ENCODE measurements at regions not wholly inside any gene's neighbourhood (a gene's known extent, or its start where the extent isn't known, plus 50 kb on each side); places are given as distances from the start of the nearest gene placed in this dataset.

DNA sequence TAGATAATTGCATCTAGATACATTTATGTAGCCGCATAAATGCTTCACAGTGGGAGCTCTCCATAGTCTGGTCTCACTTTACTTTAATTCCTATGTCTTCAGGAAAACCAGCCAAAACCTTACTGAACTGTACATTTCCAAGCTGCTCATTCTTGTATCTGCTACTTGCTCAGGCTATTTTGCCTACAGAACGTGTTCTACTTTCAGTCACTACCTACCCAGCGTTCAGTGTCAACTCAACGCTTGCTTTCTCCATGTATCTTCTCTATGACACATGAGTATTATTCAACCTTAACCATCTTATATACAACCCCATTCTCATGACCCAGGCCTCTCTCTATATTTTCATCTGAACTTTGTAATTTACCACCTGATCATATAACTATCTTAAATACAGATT, 101.9 kb downstream of the KLF12 start:
- Histone ChIP-seq H3K9me3 (ENCODE audit: control insufficient read depth, insufficient read depth, low read length) (no peaks in the 10 kb centered on the region), H3K4me1 (ENCODE audit: control insufficient read depth, insufficient read depth, low read length) (no peaks in the 10 kb centered on the region), H3K4me3 (ENCODE audit: low read depth, low read length) (no peak overlapping the region), H3K27me3 (ENCODE audit: control insufficient read depth, insufficient read depth, low read length) (no peaks in the 10 kb centered on the region), H3K36me3 (ENCODE audit: control insufficient read depth, insufficient read depth, low read length) (no peaks in the 10 kb centered on the region), H3K27ac (ENCODE audit: low read depth, low read length) (no peak overlapping the region)
- no peak for DNase-seq (ENCODE audit: low read depth in 4 of 6, low spot score in 6 of 6)
- 87% methylated on average over 4 of the region's 4 CpGs for WGBS (ENCODE audit: insufficient coverage)

DNA sequence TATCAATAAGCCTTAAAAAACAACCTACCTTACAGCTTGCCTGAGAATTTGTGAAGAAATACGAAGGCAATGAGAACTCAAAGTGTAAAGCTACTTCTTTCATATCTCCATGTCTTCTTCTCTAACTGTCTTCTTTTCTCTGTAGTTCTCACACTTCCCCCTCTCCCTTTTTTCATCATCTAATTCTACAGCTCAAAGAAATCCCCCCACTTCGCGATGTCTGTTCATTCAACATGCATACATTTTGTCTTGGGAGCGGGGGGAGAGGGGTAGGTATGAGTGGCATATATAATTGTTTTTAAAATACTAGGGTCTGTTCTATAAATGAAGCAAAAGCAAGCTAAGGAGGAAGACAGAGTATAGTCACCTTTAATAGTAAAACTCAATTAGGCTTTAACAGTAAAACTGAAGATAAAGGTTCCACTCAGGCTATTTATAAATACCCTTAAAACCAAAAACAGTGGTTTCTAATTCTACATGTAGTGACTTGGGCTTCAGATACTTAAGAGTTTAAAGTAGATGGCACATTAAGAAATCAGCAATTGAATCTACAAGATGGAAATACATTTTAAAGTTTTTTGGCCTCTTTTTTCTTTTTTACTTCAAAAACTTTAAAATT, 106.9 kb downstream of the KLF12 start:
- Histone ChIP-seq H3K27ac (ENCODE audit: low read depth, low read length) (no peak overlapping the region), H3K4me3 (ENCODE audit: low read depth, low read length) (no peak overlapping the region), H3K9me3 (ENCODE audit: control insufficient read depth, insufficient read depth, low read length) (no peaks in the 10 kb centered on the region), H3K36me3 (ENCODE audit: control insufficient read depth, insufficient read depth, low read length) (no peaks in the 10 kb centered on the region), H3K27me3 (ENCODE audit: control insufficient read depth, insufficient read depth, low read length) (no peaks in the 10 kb centered on the region), H3K4me1 (ENCODE audit: control insufficient read depth, insufficient read depth, low read length) (no peaks in the 10 kb centered on the region)
- DNase-seq (ENCODE audit: low read depth in 4 of 6, low spot score in 6 of 6), result no peak
- WGBS (ENCODE audit: insufficient coverage), result no CpG with 5 or more reads among the region's 4 CpGs

DNA sequence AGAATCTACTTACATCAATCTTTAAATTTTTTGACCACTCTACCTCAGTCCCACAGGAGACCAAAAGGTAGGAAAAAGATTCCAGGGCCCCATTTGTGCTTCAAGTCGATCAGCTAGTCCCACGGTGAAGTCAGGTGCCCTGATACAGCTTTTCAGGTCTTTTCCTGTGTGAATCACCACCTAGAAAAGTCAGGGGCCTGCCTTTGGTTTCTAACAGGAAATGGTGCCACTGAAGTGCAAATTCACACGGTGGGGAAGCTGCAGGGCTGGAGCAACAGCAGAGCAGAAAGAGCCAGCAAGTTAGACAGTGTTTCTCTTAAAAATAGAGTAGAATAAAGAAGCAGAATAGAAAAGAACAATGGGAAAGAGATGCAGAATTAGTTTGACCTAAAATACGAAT, 107.5 kb downstream of the KLF12 start:
- peak in 1 of 6 donors; percentile 23 for DNase-seq (ENCODE audit: low read depth in 4 of 6, low spot score in 6 of 6)
- 22% methylated on average over 3 of the region's 4 CpGs for WGBS (ENCODE audit: insufficient coverage)

DNA sequence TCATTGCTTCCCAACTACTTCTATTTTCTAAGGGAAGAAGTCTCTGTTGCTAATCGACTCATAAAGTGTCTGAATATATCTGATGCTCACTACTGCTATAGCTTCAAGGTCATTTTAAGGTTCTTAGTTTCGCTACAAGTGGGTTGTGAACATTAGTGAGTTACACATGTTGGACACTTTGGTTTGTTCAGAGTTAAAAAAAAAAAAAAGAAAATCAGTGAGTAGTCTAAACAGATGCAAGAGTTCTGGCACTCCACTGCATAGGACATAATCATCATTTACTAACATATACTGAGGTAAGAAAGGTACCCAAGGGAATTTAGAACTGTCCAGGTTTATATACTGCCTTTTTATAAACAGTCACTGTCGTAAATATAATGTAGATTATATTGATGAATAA, 108.8 kb downstream of the KLF12 start:
- no peak overlapping the region for H3K4me3 ChIP-seq (ENCODE audit: low read depth, low read length)
- H3K27ac ChIP-seq (ENCODE audit: low read depth, low read length), result no peak overlapping the region
- WGBS (ENCODE audit: insufficient coverage), result no CpG with 5 or more reads among the region's 3 CpGs
- H3K36me3 ChIP-seq (ENCODE audit: control insufficient read depth, insufficient read depth, low read length), result no peaks in the 10 kb centered on the region
- H3K9me3 ChIP-seq (ENCODE audit: control insufficient read depth, insufficient read depth, low read length), result no peaks in the 10 kb centered on the region
- H3K27me3 ChIP-seq (ENCODE audit: control insufficient read depth, insufficient read depth, low read length), result no peaks in the 10 kb centered on the region
- no peak for DNase-seq (ENCODE audit: low read depth in 4 of 6, low spot score in 6 of 6)
- no peaks in the 10 kb centered on the region for H3K4me1 ChIP-seq (ENCODE audit: control insufficient read depth, insufficient read depth, low read length)

More for the DNA sequence above, 107.5 kb downstream of the KLF12 start:
- Histone ChIP-seq H3K9me3 (ENCODE audit: control insufficient read depth, insufficient read depth, low read length) (no peaks in the 10 kb centered on the region), H3K27me3 (ENCODE audit: control insufficient read depth, insufficient read depth, low read length) (no peaks in the 10 kb centered on the region), H3K36me3 (ENCODE audit: control insufficient read depth, insufficient read depth, low read length) (no peaks in the 10 kb centered on the region), H3K4me1 (ENCODE audit: control insufficient read depth, insufficient read depth, low read length) (no peaks in the 10 kb centered on the region), H3K27ac (ENCODE audit: low read depth, low read length) (no peak overlapping the region), H3K4me3 (ENCODE audit: low read depth, low read length) (no peak overlapping the region)

DNA sequence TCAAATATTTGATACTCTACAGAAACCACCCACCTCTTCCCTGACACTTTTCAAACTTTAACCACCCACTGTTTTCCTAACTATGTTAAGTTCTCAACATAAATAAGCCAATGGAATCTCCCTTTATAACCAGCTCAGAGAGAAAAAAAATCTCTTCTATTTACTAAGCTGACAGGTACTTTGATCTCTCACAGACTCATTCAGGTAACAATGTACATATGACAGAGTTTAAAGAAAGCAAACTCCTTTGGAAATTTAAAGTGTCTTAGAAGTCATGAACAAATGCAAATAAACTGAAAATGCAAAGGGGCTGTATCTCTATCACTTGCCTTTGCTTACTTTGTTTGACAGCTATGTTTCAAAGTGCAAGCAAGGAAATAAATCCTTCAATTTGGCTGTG, 109.3 kb downstream of the KLF12 start:
- no peak for DNase-seq (ENCODE audit: low read depth in 4 of 6, low spot score in 6 of 6)
- Histone ChIP-seq H3K27me3 (ENCODE audit: control insufficient read depth, insufficient read depth, low read length) (no peaks in the 10 kb centered on the region), H3K27ac (ENCODE audit: low read depth, low read length) (no peak overlapping the region), H3K9me3 (ENCODE audit: control insufficient read depth, insufficient read depth, low read length) (no peaks in the 10 kb centered on the region), H3K4me3 (ENCODE audit: low read depth, low read length) (no peak overlapping the region), H3K36me3 (ENCODE audit: control insufficient read depth, insufficient read depth, low read length) (no peaks in the 10 kb centered on the region), H3K4me1 (ENCODE audit: control insufficient read depth, insufficient read depth, low read length) (no peaks in the 10 kb centered on the region)

DNA sequence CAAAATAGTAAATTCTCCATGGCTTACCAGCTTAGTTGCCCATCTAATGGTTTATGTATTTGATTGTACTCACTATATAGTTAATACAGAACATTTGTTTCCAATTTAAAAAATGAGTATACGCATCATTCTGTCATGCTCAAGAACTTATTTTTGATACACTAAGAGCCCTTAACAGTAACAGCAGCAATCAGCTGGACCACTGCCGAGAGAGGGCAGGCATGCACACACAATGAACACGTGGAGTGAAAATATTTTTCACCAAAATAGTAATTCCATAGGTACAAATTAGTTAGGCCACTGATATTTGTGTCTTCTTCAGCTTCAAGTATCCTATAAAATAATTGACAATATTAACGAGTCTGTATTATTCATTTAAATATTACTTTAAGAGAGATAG, 109.9 kb downstream of the KLF12 start:
- no peak for DNase-seq (ENCODE audit: low read depth in 4 of 6, low spot score in 6 of 6)
- no peak overlapping the region for H3K4me3 ChIP-seq (ENCODE audit: low read depth, low read length)
- no CpG with 5 or more reads among the region's 4 CpGs for WGBS (ENCODE audit: insufficient coverage)
- H3K4me1 ChIP-seq (ENCODE audit: control insufficient read depth, insufficient read depth, low read length), result no peaks in the 10 kb centered on the region
- no peaks in the 10 kb centered on the region for H3K27me3 ChIP-seq (ENCODE audit: control insufficient read depth, insufficient read depth, low read length)
- no peak overlapping the region for H3K27ac ChIP-seq (ENCODE audit: low read depth, low read length)
- H3K36me3 ChIP-seq (ENCODE audit: control insufficient read depth, insufficient read depth, low read length), result no peaks in the 10 kb centered on the region
- no peaks in the 10 kb centered on the region for H3K9me3 ChIP-seq (ENCODE audit: control insufficient read depth, insufficient read depth, low read length)

DNA sequence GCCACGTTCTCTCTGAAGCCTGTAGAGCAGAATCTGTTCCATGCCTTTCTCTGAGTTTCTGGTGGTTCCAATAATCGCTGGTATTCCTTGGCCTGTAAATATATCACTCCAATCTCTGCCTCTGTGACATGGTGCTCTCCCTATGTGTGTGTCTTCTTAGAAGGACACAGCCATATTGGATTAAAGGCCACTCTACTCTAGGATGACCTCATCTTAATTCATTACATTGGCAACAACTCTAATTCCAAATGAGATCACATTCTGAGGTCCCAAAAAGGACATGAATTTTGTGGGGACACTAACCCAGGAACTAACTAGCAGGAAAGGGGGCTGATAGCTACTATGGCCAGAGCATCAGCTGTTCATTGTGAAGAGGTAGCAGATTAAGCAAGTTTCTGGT, 110.7 kb downstream of the KLF12 start:
- H3K4me1 ChIP-seq (ENCODE audit: control insufficient read depth, insufficient read depth, low read length), result no peaks in the 10 kb centered on the region

DNA sequence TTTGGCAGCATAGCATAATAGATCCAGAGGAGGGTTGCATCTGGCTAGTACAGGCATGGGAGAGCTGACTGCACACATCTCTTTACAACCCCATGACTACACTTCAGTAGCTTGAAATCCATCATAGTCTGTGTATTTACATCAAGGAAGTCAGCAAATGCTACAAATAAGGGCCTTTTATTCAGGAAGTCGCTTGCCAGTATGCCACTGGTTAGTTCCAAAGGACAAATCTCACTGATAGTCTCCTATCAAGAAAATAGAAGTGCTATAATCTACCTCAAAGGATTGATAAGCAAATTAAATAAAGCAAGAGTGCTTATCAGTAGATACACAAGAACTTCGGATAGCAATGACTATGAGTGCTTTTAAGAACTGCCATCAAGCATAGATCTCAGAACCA, 112.7 kb downstream of the KLF12 start:
- no CpG with 5 or more reads among the region's 2 CpGs for WGBS (ENCODE audit: insufficient coverage)
- no peak for DNase-seq (ENCODE audit: low read depth in 4 of 6, low spot score in 6 of 6)
- H3K9me3 ChIP-seq (ENCODE audit: control insufficient read depth, insufficient read depth, low read length), result no peaks in the 10 kb centered on the region
- H3K27me3 ChIP-seq (ENCODE audit: control insufficient read depth, insufficient read depth, low read length), result no peaks in the 10 kb centered on the region
- peaks cover 2% of the 10 kb centered on the region for H3K4me1 ChIP-seq (ENCODE audit: control insufficient read depth, insufficient read depth, low read length)
- H3K4me3 ChIP-seq (ENCODE audit: low read depth, low read length), result no peak overlapping the region
- H3K36me3 ChIP-seq (ENCODE audit: control insufficient read depth, insufficient read depth, low read length), result no peaks in the 10 kb centered on the region
- H3K27ac ChIP-seq (ENCODE audit: low read depth, low read length), result no peak overlapping the region

More for the DNA sequence above, 110.7 kb downstream of the KLF12 start:
- Histone ChIP-seq H3K27ac (ENCODE audit: low read depth, low read length) (no peak overlapping the region), H3K4me3 (ENCODE audit: low read depth, low read length) (no peak overlapping the region), H3K36me3 (ENCODE audit: control insufficient read depth, insufficient read depth, low read length) (no peaks in the 10 kb centered on the region), H3K9me3 (ENCODE audit: control insufficient read depth, insufficient read depth, low read length) (no peaks in the 10 kb centered on the region), H3K27me3 (ENCODE audit: control insufficient read depth, insufficient read depth, low read length) (no peaks in the 10 kb centered on the region)
- DNase-seq (ENCODE audit: low read depth in 4 of 6, low spot score in 6 of 6), result no peak
- 100% methylated on average over 1 of the region's 2 CpGs for WGBS (ENCODE audit: insufficient coverage)

DNA sequence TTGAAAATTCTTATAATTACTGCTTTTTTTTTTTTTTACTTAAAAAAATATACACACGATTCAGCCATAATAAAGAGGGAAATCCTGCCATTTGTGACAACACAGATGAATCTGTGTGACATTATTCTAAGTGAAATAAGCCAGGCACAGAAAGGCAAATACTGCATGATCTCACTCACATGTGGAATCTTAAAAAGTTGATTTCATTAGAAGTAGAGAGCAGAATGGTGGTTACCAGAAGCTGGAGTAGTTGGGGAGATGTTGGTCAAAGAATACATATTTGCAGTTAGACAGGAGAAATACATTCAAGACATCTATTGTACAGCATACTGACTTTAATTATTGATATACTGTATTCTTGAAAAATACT, 116.2 kb downstream of the KLF12 start:
- WGBS (ENCODE audit: insufficient coverage), result no CpG with 5 or more reads among the region's 1 CpG
- H3K4me1 ChIP-seq (ENCODE audit: control insufficient read depth, insufficient read depth, low read length), result peaks cover 2% of the 10 kb centered on the region
- DNase-seq (ENCODE audit: low read depth in 4 of 6, low spot score in 6 of 6), result no peak
- H3K27me3 ChIP-seq (ENCODE audit: control insufficient read depth, insufficient read depth, low read length), result no peaks in the 10 kb centered on the region
- no peaks in the 10 kb centered on the region for H3K9me3 ChIP-seq (ENCODE audit: control insufficient read depth, insufficient read depth, low read length)
- no peaks in the 10 kb centered on the region for H3K36me3 ChIP-seq (ENCODE audit: control insufficient read depth, insufficient read depth, low read length)
- no peak overlapping the region for H3K4me3 ChIP-seq (ENCODE audit: low read depth, low read length)
- no peak overlapping the region for H3K27ac ChIP-seq (ENCODE audit: low read depth, low read length)

DNA sequence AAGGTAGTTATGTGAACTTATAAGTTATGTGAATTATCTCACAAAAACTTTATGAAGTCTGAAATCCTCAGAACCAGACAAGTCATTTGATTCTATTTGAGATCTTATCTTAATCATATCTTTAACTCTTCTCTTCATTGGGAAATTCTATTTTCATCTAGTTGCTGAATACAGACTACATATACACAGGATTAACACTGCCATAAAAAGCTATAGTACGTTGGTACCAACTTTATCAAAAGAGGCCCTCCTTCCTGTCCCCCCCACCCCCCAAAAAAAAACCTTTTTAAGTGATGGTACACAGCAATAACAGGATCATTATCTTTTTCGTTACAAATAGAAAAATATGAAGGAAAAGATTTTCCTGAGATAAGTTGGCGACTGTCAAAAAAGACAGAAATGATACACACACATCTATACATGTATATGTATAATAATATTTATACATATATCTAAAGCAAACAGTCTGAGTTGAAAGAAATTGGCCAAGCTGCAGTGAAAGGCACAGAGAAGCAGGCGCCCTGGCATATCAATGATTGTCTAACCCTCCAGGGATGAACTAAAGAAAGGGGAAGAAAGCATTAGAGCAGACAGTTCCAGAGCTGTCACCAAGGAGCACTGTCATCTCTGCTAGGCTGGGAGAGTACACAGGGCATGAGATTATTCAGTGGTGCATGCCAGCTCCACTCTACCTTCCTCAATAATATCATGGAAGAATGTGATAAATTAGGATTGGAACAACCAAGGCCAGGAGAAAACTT, 116.7 kb downstream of the KLF12 start:
- Histone ChIP-seq H3K9me3 (ENCODE audit: control insufficient read depth, insufficient read depth, low read length) (no peaks in the 10 kb centered on the region), H3K36me3 (ENCODE audit: control insufficient read depth, insufficient read depth, low read length) (no peaks in the 10 kb centered on the region), H3K4me1 (ENCODE audit: control insufficient read depth, insufficient read depth, low read length) (peaks cover 2% of the 10 kb centered on the region), H3K27me3 (ENCODE audit: control insufficient read depth, insufficient read depth, low read length) (no peaks in the 10 kb centered on the region), H3K27ac (ENCODE audit: low read depth, low read length) (no peak overlapping the region), H3K4me3 (ENCODE audit: low read depth, low read length) (no peak overlapping the region)
- DNase-seq (ENCODE audit: low read depth in 4 of 6, low spot score in 6 of 6), result peak in 1 of 6 donors; percentile 27
- 83% methylated on average over 1 of the region's 4 CpGs for WGBS (ENCODE audit: insufficient coverage)

All from spinal cord (tissue), 9 donors.